ENCODE measurements at regions not wholly inside any gene's neighbourhood (a gene's known extent, or its start where the extent isn't known, plus 50 kb on each side); places are given as distances from the start of the nearest gene placed in this dataset.
A peak's percentile ranks its signal among the peaks of the same experiment; 100 is the strongest.

DNA sequence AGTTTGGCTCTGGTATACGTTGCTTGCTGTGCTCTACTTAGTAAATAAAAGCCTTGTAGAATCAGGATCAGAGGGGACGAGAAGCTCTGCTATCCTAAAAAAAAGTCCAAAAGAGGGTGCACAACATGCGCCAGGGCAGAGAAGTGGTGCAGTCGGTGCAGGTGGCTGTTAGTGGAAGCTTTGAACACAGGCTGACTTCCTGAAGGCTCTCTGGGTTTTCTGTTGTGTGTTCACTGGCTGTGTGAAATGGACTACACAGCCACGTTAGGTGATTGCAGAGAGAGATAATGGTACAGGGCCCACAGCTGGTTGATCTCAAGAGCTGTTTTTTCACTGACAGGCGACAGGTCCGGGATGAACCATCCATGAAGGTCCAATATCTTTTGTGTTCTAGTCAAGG is 167.4 kb downstream of the TMEM167A start:
- TF ChIP-seq, protein P1, sequence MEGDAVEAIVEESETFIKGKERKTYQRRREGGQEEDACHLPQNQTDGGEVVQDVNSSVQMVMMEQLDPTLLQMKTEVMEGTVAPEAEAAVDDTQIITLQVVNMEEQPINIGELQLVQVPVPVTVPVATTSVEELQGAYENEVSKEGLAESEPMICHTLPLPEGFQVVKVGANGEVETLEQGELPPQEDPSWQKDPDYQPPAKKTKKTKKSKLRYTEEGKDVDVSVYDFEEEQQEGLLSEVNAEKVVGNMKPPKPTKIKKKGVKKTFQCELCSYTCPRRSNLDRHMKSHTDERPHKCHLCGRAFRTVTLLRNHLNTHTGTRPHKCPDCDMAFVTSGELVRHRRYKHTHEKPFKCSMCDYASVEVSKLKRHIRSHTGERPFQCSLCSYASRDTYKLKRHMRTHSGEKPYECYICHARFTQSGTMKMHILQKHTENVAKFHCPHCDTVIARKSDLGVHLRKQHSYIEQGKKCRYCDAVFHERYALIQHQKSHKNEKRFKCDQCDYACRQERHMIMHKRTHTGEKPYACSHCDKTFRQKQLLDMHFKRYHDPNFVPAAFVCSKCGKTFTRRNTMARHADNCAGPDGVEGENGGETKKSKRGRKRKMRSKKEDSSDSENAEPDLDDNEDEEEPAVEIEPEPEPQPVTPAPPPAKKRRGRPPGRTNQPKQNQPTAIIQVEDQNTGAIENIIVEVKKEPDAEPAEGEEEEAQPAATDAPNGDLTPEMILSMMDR (IDR thresholded peaks at IDR 0.05; ENCODE audit: low read depth, low read length): no peak
- Histone ChIP-seq H3K4me3 (ENCODE audit: low read depth, low read length) (no peak overlapping the region; the same call in 1 of the 2 replicates), H3K4me1 (peaks cover 12% of the 10 kb centered on the region), H3K36me3 (no peaks in the 10 kb centered on the region), H3K9me3 (no peaks in the 10 kb centered on the region), H3K27me3 (no peaks in the 10 kb centered on the region)
- peak; percentile 53 for DNase-seq

DNA sequence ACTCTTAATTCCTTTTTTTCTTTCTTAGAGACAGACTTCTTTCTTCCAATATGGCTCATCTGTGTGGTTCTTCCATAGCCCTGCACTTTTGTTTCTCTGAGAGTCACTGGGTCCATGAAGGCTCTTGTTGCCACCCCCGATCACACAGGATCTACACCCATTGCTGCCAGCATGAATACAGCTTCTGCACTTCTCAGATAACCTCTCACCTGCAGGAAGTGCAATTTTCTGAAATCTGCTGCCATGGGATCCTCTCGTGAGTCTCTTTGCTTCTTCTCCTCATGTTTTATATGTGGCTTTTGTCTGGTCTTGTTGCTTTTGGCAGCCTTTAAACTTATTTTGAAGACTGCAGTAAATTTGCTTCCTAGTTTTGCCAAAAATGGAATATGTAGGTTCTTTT is 171.2 kb downstream of the TMEM167A start:
- no peak for DNase-seq
- H3K4me3 ChIP-seq (ENCODE audit: low read depth, low read length): no peak overlapping the region
- no peaks in the 10 kb centered on the region for H3K27me3 ChIP-seq
- H3K9me3 ChIP-seq: no peaks in the 10 kb centered on the region
- no peaks in the 10 kb centered on the region for H3K36me3 ChIP-seq
- TF ChIP-seq, protein P1 (IDR thresholded peaks at IDR 0.05; ENCODE audit: low read depth, low read length): no peak
- peaks cover 12% of the 10 kb centered on the region for H3K4me1 ChIP-seq

DNA sequence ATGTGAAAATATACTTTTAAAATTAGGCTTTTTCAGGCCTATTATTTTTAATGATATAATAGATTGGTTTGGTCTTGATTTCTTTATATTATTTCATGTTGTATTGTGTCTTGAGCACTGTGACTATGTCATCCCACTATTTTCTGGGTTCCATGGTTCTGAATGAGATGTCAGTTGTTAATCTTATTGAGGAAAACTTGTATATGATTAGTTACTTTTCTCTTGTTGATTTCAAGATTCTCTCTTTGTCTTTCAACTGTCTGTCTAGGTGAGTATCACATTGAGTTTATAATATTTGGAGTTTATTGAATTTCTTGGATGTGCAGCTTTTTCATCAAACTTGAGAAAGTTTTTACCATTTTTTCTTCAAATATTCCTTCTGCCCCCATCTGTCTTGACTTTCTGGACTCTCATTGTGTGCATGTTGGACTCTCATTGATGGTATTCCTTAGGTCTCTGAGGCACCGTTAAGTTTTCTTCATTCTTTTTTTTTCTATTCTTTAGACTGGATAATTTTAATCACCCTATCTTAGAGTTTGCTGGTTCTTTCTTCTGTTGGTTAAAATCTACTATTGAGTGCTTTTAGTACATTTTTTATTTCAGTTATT is 175.8 kb downstream of the TMEM167A start:
- H3K9me3 ChIP-seq: no peaks in the 10 kb centered on the region
- H3K27me3 ChIP-seq: no peaks in the 10 kb centered on the region
- no peaks in the 10 kb centered on the region for H3K4me1 ChIP-seq
- no peak for DNase-seq
- H3K36me3 ChIP-seq: no peaks in the 10 kb centered on the region
- TF ChIP-seq, protein P1 (IDR thresholded peaks at IDR 0.05; ENCODE audit: low read depth, low read length): no peak
- no peak overlapping the region for H3K4me3 ChIP-seq (ENCODE audit: low read depth, low read length)

DNA sequence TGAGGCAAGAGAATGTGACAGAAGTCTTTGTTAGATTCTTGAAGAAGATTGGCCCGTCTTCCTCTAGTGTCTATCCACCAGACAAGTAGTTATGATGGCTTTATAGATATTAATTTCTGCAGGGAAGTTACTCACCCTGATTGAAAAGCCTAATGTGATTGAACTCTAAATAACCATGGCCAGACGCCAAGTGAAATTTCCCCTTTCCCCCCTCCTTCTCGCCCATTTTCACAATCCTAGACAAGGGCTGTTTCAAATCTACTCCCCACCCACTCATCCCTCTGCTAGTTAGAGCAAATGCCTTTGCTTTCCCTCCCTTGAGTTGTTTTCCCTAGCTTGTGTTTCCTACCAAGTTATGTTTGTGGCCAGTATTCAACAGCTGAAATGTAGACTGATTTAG is 182.5 kb downstream of the TMEM167A start:
- Histone ChIP-seq H3K9me3 (no peaks in the 10 kb centered on the region), H3K4me3 (ENCODE audit: low read depth, low read length) (no peak overlapping the region), H3K27me3 (no peaks in the 10 kb centered on the region), H3K4me1 (no peaks in the 10 kb centered on the region), H3K36me3 (no peaks in the 10 kb centered on the region)
- TF ChIP-seq, protein P1 (IDR thresholded peaks at IDR 0.05; ENCODE audit: low read depth, low read length): no peak
- peak; percentile 51 for DNase-seq

DNA sequence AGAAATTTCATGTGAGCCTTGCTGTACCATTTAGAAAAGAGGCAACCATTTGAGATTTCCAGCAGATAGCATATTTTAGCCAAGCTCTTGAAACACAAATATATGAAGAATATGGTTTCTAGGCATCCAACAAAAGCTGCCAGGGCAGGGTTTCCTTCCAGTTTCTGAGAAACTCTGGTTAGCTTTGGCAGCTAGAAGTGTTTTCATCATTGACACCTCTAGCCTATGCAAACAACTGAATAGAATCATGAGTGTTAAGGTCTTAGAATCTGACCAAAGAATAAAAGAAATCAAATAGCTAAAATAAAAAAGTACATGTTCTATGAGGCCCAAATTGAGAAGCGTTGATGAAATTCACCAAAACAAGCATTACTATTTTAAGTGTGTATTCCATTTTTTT is 188.1 kb downstream of the TMEM167A start:
- Histone ChIP-seq H3K27me3 (no peaks in the 10 kb centered on the region), H3K36me3 (no peaks in the 10 kb centered on the region), H3K4me1 (no peaks in the 10 kb centered on the region), H3K9me3 (no peaks in the 10 kb centered on the region), H3K4me3 (ENCODE audit: low read depth, low read length) (no peak overlapping the region)
- TF ChIP-seq, protein P1 (IDR thresholded peaks at IDR 0.05; ENCODE audit: low read depth, low read length): no peak
- DNase-seq: no peak

DNA sequence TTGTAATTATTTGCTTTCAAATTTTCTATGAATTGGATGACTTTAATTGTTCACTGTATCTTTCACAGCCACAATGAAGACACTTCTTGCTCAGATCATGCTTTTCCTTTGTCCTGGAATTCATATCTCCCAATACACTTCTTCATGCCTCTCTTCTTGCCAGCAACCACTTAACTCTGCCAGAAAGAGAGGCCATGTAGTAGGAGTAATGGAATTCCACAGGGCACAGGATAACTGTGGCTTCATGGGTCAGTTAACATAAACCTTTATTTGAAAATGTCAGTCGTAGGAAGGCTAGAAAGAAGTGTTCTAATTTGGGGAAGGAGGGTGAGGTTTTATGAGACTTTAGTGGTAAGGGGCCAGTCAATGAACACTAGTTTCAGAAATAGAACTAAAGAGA is 190.3 kb downstream of the TMEM167A start:
- Histone ChIP-seq H3K36me3 (no peaks in the 10 kb centered on the region), H3K4me1 (no peaks in the 10 kb centered on the region), H3K4me3 (ENCODE audit: low read depth, low read length) (no peak overlapping the region), H3K9me3 (no peaks in the 10 kb centered on the region), H3K27me3 (no peaks in the 10 kb centered on the region)
- DNase-seq: no peak
- TF ChIP-seq, protein P1 (IDR thresholded peaks at IDR 0.05; ENCODE audit: low read depth, low read length): no peak

Data from BE2C (cell line).